PC-3 (cell line): ENCODE measurements at regions not wholly inside any gene's neighbourhood (a gene's known extent, or its start where the extent isn't known, plus 50 kb on each side); places are given as distances from the start of the nearest gene placed in this dataset.
"Not testable (repeated sequence)": the region's sequence is repeated elsewhere in the genome, so short reads cannot be mapped to it uniquely, and the experiment has no call there.

Source experiments
- ATAC-seq: fragments of 200-7000 bp; cut with Tn5 transposase; 2 replicates; pipeline ENCODE4 v1.9.1; 2020; ENCODE audit warnings: mild to moderate bottlenecking, moderate library complexity
- BruUV-seq: library from RNA; stranded (reverse); fragments of 400-500 nt; replicated peaks from 2 replicates; lab custom pipeline; 2021; lab: Mats Ljungman, UMichigan
- CTCF ChIA-PET: fragments of 300-600 bp; sonication (Branson Sonifier 250); formaldehyde crosslinking; loops from one replicate; lab custom pipeline; 2022; ENCODE audit warnings: antibody characterized with exemption; lab: Charles Lee
- POLR2A ChIA-PET: fragments of 300-600 bp; sonication (Branson Sonifier 250); formaldehyde crosslinking; loops from one replicate; lab custom pipeline; 2022; ENCODE audit warnings: antibody characterized with exemption; ENCODE audit not compliant: unreplicated experiment; lab: Charles Lee
- DNase-seq: peaks from one replicate; pipeline ENCODE4 v3.0.0-alpha.2; 2015
- H2AFZ ChIP-seq: fragments of 300-600 bp; sonication (generic); 2 replicates; pipeline ENCODE4 v1.6.0; 2016; ENCODE audit warnings: antibody characterized with exemption, low read length
- H3F3A ChIP-seq: fragments of 300-600 bp; sonication (generic); one replicate; pipeline ENCODE4 v1.6.0; 2017; ENCODE audit warnings: antibody characterized with exemption, low read length, control low read depth, mild to moderate bottlenecking; ENCODE audit not compliant: unreplicated experiment
- H3K27ac ChIP-seq: fragments of 300-600 bp; sonication (generic); 2 replicates; pipeline ENCODE4 v1.5.1; 2016; ENCODE audit warnings: mild to moderate bottlenecking, low read length
- H3K27me3 ChIP-seq: fragments of 300-600 bp; sonication (generic); 2 replicates; pipeline ENCODE4 v1.6.1; 2016; ENCODE audit warnings: low read length, mixed read lengths
- H3K36me3 ChIP-seq: fragments of 300-600 bp; sonication (generic); 2 replicates; pipeline ENCODE4 v1.6.1; 2016; ENCODE audit warnings: low read depth, mixed run types, low read length, mixed read lengths
- H3K4me1 ChIP-seq: fragments of 300-600 bp; sonication (generic); 2 replicates; pipeline ENCODE4 v1.5.1; 2016; ENCODE audit warnings: low read length; ENCODE audit not compliant: insufficient read depth
- H3K4me2 ChIP-seq: fragments of 300-600 bp; sonication (generic); 2 replicates; pipeline ENCODE4 v1.6.0; 2016; ENCODE audit warnings: low read length
- H3K4me3 ChIP-seq: fragments of 300-600 bp; sonication (generic); 2 replicates; pipeline ENCODE4 v1.5.1; 2016; ENCODE audit warnings: mild to moderate bottlenecking, low read length, mixed read lengths
- H3K79me2 ChIP-seq: fragments of 300-600 bp; sonication (generic); 2 replicates; pipeline ENCODE4 v1.6.1; 2017; ENCODE audit warnings: low read length, mixed read lengths
- H3K9ac ChIP-seq: fragments of 300-600 bp; sonication (generic); 2 replicates; pipeline ENCODE4 v1.6.0; 2016; ENCODE audit warnings: mild to moderate bottlenecking, low read length
- H3K9me2 ChIP-seq: fragments of 300-600 bp; sonication (generic); replicated peaks from 2 replicates; pipeline ENCODE4 v1.6.1; 2016; ENCODE audit warnings: mixed run types, low read length, mixed read lengths
- H3K9me3 ChIP-seq: fragments of 300-600 bp; sonication (generic); 2 replicates; pipeline ENCODE4 v1.6.1; 2016; ENCODE audit warnings: low read length, mixed read lengths
- H4K20me1 ChIP-seq: fragments of 300-600 bp; sonication (generic); 2 replicates; pipeline ENCODE4 v1.6.1; 2016; ENCODE audit warnings: low read length, mixed read lengths
- EZH2 ChIP-seq: fragments of 300-600 bp; sonication (generic); IDR thresholded peaks from one replicate; pipeline ENCODE4 v1.6.1; 2017; ENCODE audit warnings: antibody characterized with exemption, mild to moderate bottlenecking, low read length; ENCODE audit not compliant: unreplicated experiment
- EZH2phosphoT487 ChIP-seq: fragments of 300-600 bp; sonication (generic); IDR thresholded peaks from 2 replicates; pipeline ENCODE4 v1.6.1; 2018; ENCODE audit warnings: mild to moderate bottlenecking, antibody characterized with exemption, low read length, borderline replicate concordance
- intact Hi-C: fragments of 100-400 bp; cut with micrococcal nuclease; formaldehyde crosslinking; loops from 2 replicates; pipeline ENCODE4 v1.9.0; 2023
- TF ChIP-seq, protein P1 (sequence below): fragments of 300-600 bp; sonication (generic); conservative IDR thresholded peaks from 2 replicates; pipeline ENCODE4 v1.5.1; 2017; ENCODE audit warnings: antibody characterized with exemption, low read depth, mild to moderate bottlenecking, low read length

DNA sequence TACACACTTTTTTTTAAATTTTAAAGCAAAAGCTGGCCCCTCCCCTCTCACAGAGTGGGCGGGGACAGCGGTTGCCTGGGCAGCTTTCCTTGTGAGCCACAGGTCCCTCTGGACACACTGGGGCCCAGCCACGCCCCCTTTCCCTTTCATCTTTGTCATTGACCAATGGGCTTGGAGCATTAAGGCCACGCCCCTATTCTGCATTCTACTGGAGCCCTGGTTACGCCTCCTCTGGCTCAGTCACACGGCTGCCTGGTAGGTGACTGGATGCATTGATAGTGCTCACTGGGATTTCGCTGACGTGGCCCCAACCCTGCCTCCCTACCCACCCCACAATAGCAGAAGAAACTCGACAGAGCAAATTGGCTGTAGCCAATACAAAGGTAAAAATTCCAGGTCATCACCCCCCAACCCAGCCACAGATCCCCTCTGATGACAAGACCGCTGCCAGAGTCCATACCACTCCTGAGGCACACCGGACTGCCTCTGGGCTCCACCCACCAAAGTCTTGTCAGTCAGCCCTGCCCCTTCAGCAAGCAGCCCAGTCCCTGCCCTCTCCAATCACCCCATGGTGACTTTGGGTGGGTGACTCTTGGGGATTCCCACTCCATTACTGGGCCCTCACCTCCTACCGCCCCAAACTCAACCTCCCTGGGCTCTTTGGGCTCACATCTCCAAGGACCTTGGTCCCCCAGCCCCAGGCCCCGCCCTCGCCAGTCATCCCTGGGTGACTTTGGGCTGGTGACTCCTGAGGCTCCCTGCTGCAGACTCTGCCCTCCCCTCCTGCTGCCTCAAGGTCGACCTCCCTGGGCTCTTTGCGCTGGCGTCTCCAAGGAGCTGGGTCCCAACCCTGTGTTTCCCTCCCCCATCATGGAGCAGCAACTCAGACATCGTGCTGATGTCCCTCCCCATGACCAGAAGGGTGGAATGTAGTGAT, 112.2 kb upstream of the FAN1 start:
- intact Hi-C loops = no loop called here
- peak; percentile 31 for DNase-seq
- CTCF ChIA-PET = no interaction called here

DNA sequence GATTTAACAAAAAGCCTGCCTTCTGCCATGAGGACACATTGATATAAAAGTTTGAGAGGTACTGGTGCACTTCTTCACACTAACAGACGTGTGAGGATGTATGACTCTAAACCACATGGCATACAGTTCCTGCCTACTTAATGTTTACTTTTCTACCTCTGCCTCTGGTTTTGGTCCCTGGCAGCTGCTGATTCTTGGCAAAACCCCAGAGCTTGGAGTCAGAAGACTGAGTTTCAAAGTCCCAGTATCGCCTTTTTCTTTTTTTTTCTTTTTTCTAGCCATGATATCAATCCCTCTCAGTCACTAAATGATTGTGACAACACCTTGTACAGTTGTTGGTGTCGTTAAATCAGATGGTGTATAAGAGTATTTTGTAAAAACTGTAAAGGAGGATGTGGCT, 110.9 kb upstream of the FAN1 start:
- peak; percentile 4 for DNase-seq
- H3K9me2 ChIP-seq, BruUV-seq, H3K79me2 ChIP-seq, H3K4me1 ChIP-seq, ATAC-seq, H3K4me3 ChIP-seq, H3K27ac ChIP-seq, H3K9ac ChIP-seq, H3F3A ChIP-seq, H3K9me3 ChIP-seq, H3K4me2 ChIP-seq, intact Hi-C loops, H2AFZ ChIP-seq, H3K36me3 ChIP-seq, POLR2A ChIA-PET, CTCF ChIA-PET, H4K20me1 ChIP-seq: not testable (repeated sequence)
- peaks cover 21% of the 10 kb centered on the region; the same call in 1 of the 2 replicates for H3K27me3 ChIP-seq

More for the DNA sequence above, 112.2 kb upstream of the FAN1 start:
- H3F3A ChIP-seq = no peaks in the 10 kb centered on the region
- POLR2A ChIA-PET = no interaction called here
- no peaks in the 10 kb centered on the region for H3K4me1 ChIP-seq
- no peak for TF ChIP-seq EZH2phosphoT487
- no peak overlapping the region for H3K27ac ChIP-seq
- H3K4me3 ChIP-seq = no peak overlapping the region
- no peak overlapping the region for H3K9ac ChIP-seq
- no TSS peak for BruUV-seq
- ATAC-seq = no peak
- no peak overlapping the region for H3K4me2 ChIP-seq
- H3K27me3 ChIP-seq = peaks cover 16% of the 10 kb centered on the region; the same call in 1 of the 2 replicates
- no peaks in the 10 kb centered on the region for H4K20me1 ChIP-seq
- H3K9me2 ChIP-seq = no peaks in the 10 kb centered on the region
- H3K9me3 ChIP-seq = no peaks in the 10 kb centered on the region
- no peaks in the 10 kb centered on the region for H3K36me3 ChIP-seq
- no peaks in the 10 kb centered on the region for H3K79me2 ChIP-seq
- no peak overlapping the region for H2AFZ ChIP-seq

DNA sequence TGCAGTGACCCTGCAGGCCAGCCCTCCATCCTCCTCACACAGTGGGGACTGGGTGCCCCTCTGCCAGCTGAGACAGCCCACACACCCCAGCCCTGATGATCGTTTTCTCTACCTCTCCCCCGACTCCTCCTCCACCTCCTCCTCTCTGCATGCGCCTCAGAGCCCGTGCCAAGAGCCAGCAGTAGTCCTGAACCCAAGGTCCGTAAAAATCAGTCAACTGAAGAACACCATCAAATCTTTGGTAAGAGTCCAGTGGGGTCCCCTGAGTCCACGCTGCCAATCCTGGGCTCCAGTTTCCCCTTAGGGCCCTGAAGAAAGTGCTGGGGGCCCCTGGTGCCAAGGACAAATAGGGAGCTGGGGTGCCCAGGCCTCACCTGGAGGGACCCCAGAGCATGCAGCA, 109.3 kb upstream of the FAN1 start:
- TF ChIP-seq EZH2phosphoT487 = no peak
- no peak for TF ChIP-seq EZH2
- TF ChIP-seq, protein P1, sequence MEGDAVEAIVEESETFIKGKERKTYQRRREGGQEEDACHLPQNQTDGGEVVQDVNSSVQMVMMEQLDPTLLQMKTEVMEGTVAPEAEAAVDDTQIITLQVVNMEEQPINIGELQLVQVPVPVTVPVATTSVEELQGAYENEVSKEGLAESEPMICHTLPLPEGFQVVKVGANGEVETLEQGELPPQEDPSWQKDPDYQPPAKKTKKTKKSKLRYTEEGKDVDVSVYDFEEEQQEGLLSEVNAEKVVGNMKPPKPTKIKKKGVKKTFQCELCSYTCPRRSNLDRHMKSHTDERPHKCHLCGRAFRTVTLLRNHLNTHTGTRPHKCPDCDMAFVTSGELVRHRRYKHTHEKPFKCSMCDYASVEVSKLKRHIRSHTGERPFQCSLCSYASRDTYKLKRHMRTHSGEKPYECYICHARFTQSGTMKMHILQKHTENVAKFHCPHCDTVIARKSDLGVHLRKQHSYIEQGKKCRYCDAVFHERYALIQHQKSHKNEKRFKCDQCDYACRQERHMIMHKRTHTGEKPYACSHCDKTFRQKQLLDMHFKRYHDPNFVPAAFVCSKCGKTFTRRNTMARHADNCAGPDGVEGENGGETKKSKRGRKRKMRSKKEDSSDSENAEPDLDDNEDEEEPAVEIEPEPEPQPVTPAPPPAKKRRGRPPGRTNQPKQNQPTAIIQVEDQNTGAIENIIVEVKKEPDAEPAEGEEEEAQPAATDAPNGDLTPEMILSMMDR = no peak
- Histone ChIP-seq H3K27ac (no peak overlapping the region), H3K9me3 (no peaks in the 10 kb centered on the region), H3K4me2 (no peak overlapping the region), H3K79me2 (no peaks in the 10 kb centered on the region), H3K4me3 (no peak overlapping the region), H3K9ac (no peak overlapping the region), H3K9me2 (no peaks in the 10 kb centered on the region), H2AFZ (no peak overlapping the region), H3K4me1 (no peaks in the 10 kb centered on the region), H3F3A (no peaks in the 10 kb centered on the region), H3K36me3 (no peaks in the 10 kb centered on the region), H4K20me1 (no peaks in the 10 kb centered on the region), H3K27me3 (peaks cover 17% of the 10 kb centered on the region; the same call in 1 of the 2 replicates)
- no peak for DNase-seq
- POLR2A ChIA-PET = no interaction called here
- CTCF ChIA-PET = no interaction called here
- BruUV-seq = no TSS peak
- ATAC-seq = no peak
- intact Hi-C loops = no loop called here
